ENCODE measurements at regions not wholly inside any gene's neighbourhood (a gene's known extent, or its start where the extent isn't known, plus 50 kb on each side); places are given as distances from the start of the nearest gene placed in this dataset.

GRCh38 chr4:175951794-175952193 is 113.8 kb upstream of the WDR17 start:
- DNase-seq: no peak

GRCh38 chr4:175953116-175953515 is 112.5 kb upstream of the WDR17 start:
- DNase-seq: no peak

- DNase-seq: peak; percentile 21
Observed at GRCh38 chr4:175953960-175954521, 111.6 kb upstream of the WDR17 start.

GRCh38 chr4:175954685-175955084 is 111.0 kb upstream of the WDR17 start:
- no peak for DNase-seq

- no peak for DNase-seq
Observed at GRCh38 chr4:175961604-175962003, 104.0 kb upstream of the WDR17 start.

GRCh38 chr4:175970072-175970471 is 95.6 kb upstream of the WDR17 start:
- DNase-seq: no peak

GRCh38 chr4:175970724-175971123 is 94.9 kb upstream of the WDR17 start:
- no peak for DNase-seq

- DNase-seq: no peak
Observed at GRCh38 chr4:175971388-175972179, 94.1 kb upstream of the WDR17 start.

- no peak for DNase-seq
Observed at GRCh38 chr4:175973027-175973923, 92.4 kb upstream of the WDR17 start.

- no peak for DNase-seq
Observed at GRCh38 chr4:175983636-175984035, 82.0 kb upstream of the WDR17 start.

GRCh38 chr4:175986668-175987067 is 79.0 kb upstream of the WDR17 start:
- DNase-seq: no peak

- no peak for DNase-seq
Observed at GRCh38 chr4:175988511-175988910, 77.1 kb upstream of the WDR17 start.

- no peak for DNase-seq
Observed at GRCh38 chr4:175996206-175996605, 69.4 kb upstream of the WDR17 start.

- no peak for DNase-seq
Observed at GRCh38 chr4:175997291-175997690, 68.3 kb upstream of the WDR17 start.

- DNase-seq: no peak
Observed at GRCh38 chr4:175998782-175999181, 66.9 kb upstream of the WDR17 start.

GRCh38 chr4:175999944-176000343 is 65.7 kb upstream of the WDR17 start:
- no peak for DNase-seq

GRCh38 chr4:176001151-176002006 is 64.3 kb upstream of the WDR17 start:
- no peak for DNase-seq

GRCh38 chr4:176002007-176002613 is 63.5 kb upstream of the WDR17 start:
- DNase-seq: peak; percentile 26

- no peak for DNase-seq
Observed at GRCh38 chr4:176005766-176006165, 59.9 kb upstream of the WDR17 start.

GRCh38 chr4:176009254-176009653 is 56.4 kb upstream of the WDR17 start:
- no peak for DNase-seq

- DNase-seq: no peak
Observed at GRCh38 chr4:176011529-176011928, 54.1 kb upstream of the WDR17 start.

All from hematopoietic multipotent progenitor cell treated with erythropoietin and hydrocortisone succinate and interleukin-3 and kit ligand, for 6 days (in vitro differentiated cells).